ENCODE measurements at regions not wholly inside any gene's neighbourhood (a gene's known extent, or its start where the extent isn't known, plus 50 kb on each side); places are given as distances from the start of the nearest gene placed in this dataset.

- H2AFZ ChIP-seq (ENCODE audit: low read length) = no peak overlapping the region
- no peak for TF ChIP-seq CTCF (IDR thresholded peaks at IDR 0.05; ENCODE audit: extremely low read depth, low read depth, low read length)
- no peaks in the 10 kb centered on the region for H3K36me3 ChIP-seq (ENCODE audit: insufficient read depth, low read length)
- H4K20me1 ChIP-seq (ENCODE audit: insufficient read depth, low read length) = no peaks in the 10 kb centered on the region
- no peaks in the 10 kb centered on the region for H3K27me3 ChIP-seq (ENCODE audit: insufficient read depth, low read length)
- H3K9me3 ChIP-seq (ENCODE audit: low read depth, low read length) = peaks cover 6% of the 10 kb centered on the region
- H3K79me2 ChIP-seq (ENCODE audit: insufficient read depth, low read length) = no peaks in the 10 kb centered on the region
- no peak overlapping the region for H3K4me3 ChIP-seq (ENCODE audit: insufficient read depth, low read length)
- no peaks in the 10 kb centered on the region for H3K4me1 ChIP-seq (ENCODE audit: insufficient read depth, low read length)
- DNase-seq (ENCODE audit: insufficient read length, low spot score, missing footprints) = no peak
- H3K27ac ChIP-seq (ENCODE audit: low read depth, low read length) = no peak overlapping the region
- H3K4me2 ChIP-seq (ENCODE audit: insufficient read depth, low read length) = no peak overlapping the region
These were observed 753.8 kb upstream of the FOXG1 start for GRCh38 chr14:28012629-28013415.

- DNase-seq (ENCODE audit: insufficient read length, low spot score, missing footprints) = no peak
- Histone ChIP-seq H3K4me3 (ENCODE audit: insufficient read depth, low read length) (no peak overlapping the region), H3K79me2 (ENCODE audit: insufficient read depth, low read length) (no peaks in the 10 kb centered on the region), H3K27ac (ENCODE audit: low read depth, low read length) (no peak overlapping the region), H3K27me3 (ENCODE audit: insufficient read depth, low read length) (no peaks in the 10 kb centered on the region), H3K4me1 (ENCODE audit: insufficient read depth, low read length) (no peaks in the 10 kb centered on the region), H3K36me3 (ENCODE audit: insufficient read depth, low read length) (no peaks in the 10 kb centered on the region), H4K20me1 (ENCODE audit: insufficient read depth, low read length) (no peaks in the 10 kb centered on the region), H3K9me3 (ENCODE audit: low read depth, low read length) (no peaks in the 10 kb centered on the region), H2AFZ (ENCODE audit: low read length) (no peak overlapping the region), H3K4me2 (ENCODE audit: insufficient read depth, low read length) (no peak overlapping the region)
- no peak for TF ChIP-seq CTCF (IDR thresholded peaks at IDR 0.05; ENCODE audit: extremely low read depth, low read depth, low read length)
These were observed 746.5 kb upstream of the FOXG1 start for GRCh38 chr14:28020112-28020511.

- no peak for TF ChIP-seq CTCF (IDR thresholded peaks at IDR 0.05; ENCODE audit: extremely low read depth, low read depth, low read length)
- no peaks in the 10 kb centered on the region for H4K20me1 ChIP-seq (ENCODE audit: insufficient read depth, low read length)
- no peaks in the 10 kb centered on the region for H3K36me3 ChIP-seq (ENCODE audit: insufficient read depth, low read length)
- no peaks in the 10 kb centered on the region for H3K4me1 ChIP-seq (ENCODE audit: insufficient read depth, low read length)
- no peaks in the 10 kb centered on the region for H3K27me3 ChIP-seq (ENCODE audit: insufficient read depth, low read length)
- H3K4me3 ChIP-seq (ENCODE audit: insufficient read depth, low read length) = no peak overlapping the region
- H2AFZ ChIP-seq (ENCODE audit: low read length) = no peak overlapping the region
- no peak overlapping the region for H3K4me2 ChIP-seq (ENCODE audit: insufficient read depth, low read length)
- no peak overlapping the region for H3K27ac ChIP-seq (ENCODE audit: low read depth, low read length)
- H3K9me3 ChIP-seq (ENCODE audit: low read depth, low read length) = no peaks in the 10 kb centered on the region
- DNase-seq (ENCODE audit: insufficient read length, low spot score, missing footprints) = no peak
- no peaks in the 10 kb centered on the region for H3K79me2 ChIP-seq (ENCODE audit: insufficient read depth, low read length)
These were observed 742.7 kb upstream of the FOXG1 start for GRCh38 chr14:28023853-28024252.

GRCh38 chr14:28052251-28052650, 714.3 kb upstream of the FOXG1 start:
- Histone ChIP-seq H3K79me2 (ENCODE audit: insufficient read depth, low read length) (no peaks in the 10 kb centered on the region), H3K4me3 (ENCODE audit: insufficient read depth, low read length) (no peak overlapping the region), H3K36me3 (ENCODE audit: insufficient read depth, low read length) (no peaks in the 10 kb centered on the region), H3K9me3 (ENCODE audit: low read depth, low read length) (no peaks in the 10 kb centered on the region), H3K27me3 (ENCODE audit: insufficient read depth, low read length) (no peaks in the 10 kb centered on the region), H4K20me1 (ENCODE audit: insufficient read depth, low read length) (no peaks in the 10 kb centered on the region), H3K4me1 (ENCODE audit: insufficient read depth, low read length) (no peaks in the 10 kb centered on the region), H2AFZ (ENCODE audit: low read length) (no peak overlapping the region), H3K27ac (ENCODE audit: low read depth, low read length) (no peak overlapping the region), H3K4me2 (ENCODE audit: insufficient read depth, low read length) (no peak overlapping the region)
- no peak for DNase-seq (ENCODE audit: insufficient read length, low spot score, missing footprints)
- TF ChIP-seq CTCF (IDR thresholded peaks at IDR 0.05; ENCODE audit: extremely low read depth, low read depth, low read length) = no peak
